ENCODE measurements at regions not wholly inside any gene's neighbourhood (a gene's known extent, or its start where the extent isn't known, plus 50 kb on each side); places are given as distances from the start of the nearest gene placed in this dataset.
A peak's percentile ranks its signal among the peaks of the same experiment; 100 is the strongest.
"Not testable (repeated sequence)": the region's sequence is repeated elsewhere in the genome, so short reads cannot be mapped to it uniquely, and the experiment has no call there.

DNA sequence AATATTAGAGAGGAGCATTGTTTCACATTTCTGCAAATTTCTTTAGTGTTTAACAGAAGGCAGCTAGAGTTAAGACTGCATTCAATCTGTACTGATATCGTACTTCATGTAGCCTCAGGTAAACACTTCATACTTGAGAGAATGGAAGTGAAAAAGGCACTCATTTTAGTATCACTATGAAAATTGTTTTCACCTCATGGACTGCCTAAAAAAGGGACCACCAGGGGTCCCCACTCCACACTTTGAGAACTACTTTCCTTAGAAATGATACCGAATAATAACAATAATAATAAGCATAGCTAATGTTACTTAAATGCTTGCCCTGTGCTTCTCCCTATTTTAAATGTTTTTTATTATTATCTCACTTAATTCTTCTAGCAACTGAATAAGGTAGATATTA is 95.1 kb downstream of the BLID start:
- DNase-seq: no peak

DNA sequence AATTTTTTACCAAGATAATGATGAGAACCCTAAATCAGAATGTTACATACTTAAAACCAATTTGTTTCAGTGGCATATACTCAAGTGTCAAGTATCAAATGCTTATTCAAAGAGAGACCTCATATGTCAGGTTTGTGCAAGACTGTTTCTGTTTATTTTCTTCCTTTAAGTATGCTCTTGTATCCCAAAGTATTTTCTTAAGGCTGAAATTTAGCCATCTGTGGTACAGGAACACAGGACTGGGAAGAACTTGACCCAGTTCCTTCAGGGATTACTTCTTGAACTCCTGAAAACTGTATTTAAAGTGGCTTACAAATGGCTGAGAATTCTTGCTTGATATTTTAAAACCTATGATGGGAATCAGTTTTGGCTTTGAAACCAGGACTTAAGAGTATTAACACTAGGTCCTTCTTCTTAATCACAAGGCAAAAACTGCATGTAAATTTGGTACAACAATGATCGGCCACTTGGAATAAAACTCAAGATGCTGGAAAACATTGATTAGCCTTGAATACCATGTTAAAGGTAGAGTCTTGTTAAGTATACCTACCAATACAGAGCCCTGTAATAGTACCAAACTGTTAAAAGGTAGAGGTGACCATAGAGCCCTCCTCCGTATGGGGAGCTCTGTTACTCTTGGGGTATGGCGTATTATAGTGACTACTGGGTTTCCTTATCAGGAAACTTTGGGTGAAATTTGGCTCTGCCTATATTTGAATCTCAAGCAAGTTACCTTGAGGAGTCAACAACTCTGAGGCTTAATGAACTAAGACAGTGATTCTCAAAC is 95.9 kb downstream of the BLID start:
- no peak for DNase-seq

DNA sequence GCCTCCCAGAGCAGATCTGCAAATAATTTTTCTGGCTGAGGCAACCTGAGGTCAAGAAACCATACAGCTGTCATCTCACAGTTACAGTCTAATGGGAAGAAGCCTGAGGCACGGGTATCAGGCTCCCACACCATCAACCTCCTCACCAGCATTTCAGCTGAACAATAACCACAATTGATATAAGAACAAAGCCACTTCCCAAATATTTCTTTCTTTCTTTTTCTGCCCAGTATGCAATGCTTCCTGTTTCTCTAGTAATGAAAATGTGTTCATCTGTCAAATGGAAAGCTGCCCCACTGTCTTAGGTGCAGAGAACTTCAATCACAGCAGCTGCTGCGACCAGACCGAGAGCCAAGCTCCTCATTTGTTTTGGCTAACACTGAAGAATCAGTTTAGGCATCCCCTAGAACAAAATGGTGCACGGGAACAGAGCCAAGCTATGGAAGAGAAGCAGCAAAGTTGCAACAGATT is 108.4 kb downstream of the BLID start:
- no peak for DNase-seq

DNA sequence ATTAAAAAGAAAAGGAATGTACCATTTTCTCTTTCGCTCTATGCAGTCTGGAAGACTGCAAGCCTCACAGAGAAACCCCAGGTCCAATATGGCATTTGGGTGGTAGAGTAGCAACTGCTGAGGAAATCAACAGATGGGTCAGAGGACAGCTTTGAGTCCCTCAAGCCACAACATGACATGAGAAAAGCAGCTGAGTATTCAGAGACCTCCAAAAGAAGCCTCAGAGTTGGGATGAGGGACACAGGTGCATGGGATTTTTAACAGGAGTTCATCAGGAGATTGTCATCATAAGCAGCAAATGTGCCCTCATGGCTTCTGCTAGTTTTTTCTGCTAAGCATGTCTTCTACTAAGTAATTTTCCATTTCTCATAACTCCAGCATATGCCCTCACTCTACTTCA is 111.6 kb downstream of the BLID start:
- DNase-seq: no peak

DNA sequence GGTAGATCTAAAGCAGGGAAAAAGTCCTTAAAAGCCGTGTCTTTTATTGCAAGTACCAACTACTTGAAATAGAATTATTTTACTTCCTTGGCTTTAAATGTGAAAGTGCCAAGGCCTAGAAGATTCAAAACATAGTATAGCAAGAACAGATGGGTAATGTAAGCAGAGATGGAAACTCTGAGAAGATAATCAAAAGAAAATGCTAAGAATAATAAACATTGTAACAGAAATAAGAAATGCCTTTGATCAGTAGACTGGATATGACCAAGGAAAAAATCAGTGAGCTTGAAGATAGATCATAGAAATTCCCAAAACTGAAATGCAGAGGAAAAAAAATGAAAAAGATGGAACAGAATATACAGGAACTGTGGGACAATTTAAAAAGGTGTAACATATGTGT is 113.1 kb downstream of the BLID start:
- DNase-seq: no peak

DNA sequence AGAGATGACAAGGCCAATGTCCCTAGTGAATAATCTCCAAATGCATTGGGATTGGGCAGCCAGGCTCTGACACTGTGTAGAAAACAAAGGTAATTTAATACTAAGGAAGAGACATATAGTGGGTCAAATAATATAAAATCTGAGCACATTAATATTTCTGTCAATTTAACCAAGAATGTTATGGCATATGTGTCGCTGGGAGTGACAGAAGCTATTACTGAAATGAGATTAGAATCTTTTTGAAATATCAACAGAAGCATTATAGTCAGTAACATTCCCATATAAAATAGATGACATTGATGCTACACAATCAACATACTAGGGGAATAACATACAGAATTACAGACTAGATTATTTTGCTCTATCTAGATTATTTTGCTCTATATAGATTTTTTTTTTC is 114.0 kb downstream of the BLID start:
- no peak for DNase-seq

DNA sequence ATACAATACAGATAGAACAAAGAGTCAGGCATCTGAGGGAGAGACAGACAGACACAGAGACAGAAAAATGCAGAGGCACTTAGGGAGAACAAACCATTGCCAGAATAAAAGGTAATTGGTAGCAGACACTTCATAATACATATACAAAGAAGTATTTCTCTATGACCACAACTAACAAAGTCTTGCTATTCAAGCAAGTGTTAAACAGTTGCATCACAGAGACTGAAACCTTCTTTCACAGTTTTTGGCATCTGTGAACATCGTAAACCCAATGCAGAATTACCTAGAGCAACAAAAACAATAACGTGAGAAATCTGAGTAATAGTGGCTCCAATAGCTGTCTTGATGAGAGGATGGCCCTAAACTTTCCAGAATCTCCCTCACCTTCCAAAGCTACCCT is 116.4 kb downstream of the BLID start:
- DNase-seq: no peak

DNA sequence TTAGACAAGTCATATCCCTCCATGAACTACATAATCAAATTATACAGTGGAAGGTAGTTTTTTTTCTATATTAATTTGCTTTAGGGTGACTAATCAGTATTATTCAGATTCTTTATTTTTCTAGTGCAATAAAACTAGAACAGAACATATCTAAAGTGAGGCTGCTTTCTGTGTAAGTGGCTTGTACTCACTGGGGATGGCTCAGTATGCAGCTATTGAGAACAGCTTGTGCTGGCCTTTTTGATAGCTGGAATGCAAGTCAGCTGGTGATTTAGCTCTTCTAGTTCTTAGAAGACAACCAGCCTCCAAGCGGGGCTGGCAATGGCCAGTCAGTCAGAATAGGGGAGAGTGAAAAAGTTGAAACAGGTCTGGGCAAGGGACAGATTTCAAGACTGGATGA is 119.4 kb downstream of the BLID start:
- no peak for DNase-seq

DNA sequence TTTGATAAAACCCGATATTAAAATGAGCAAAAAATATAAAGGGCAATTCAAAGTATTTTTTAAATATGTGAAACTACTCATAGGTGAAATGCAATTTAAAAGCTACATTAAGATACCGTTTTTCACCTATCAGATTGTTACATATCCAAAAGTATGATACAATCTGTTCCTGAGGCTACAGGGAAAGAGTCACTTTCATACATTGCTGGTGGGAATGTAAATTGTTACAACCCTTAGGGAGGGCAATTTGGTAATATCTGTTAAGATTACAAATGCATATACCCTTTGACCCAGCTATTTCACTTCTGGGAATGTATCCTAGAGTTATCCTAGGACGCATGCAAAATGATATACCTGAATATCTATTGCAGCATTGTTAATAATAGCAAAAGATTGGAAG is 132.1 kb downstream of the BLID start:
- no peak for DNase-seq

DNA sequence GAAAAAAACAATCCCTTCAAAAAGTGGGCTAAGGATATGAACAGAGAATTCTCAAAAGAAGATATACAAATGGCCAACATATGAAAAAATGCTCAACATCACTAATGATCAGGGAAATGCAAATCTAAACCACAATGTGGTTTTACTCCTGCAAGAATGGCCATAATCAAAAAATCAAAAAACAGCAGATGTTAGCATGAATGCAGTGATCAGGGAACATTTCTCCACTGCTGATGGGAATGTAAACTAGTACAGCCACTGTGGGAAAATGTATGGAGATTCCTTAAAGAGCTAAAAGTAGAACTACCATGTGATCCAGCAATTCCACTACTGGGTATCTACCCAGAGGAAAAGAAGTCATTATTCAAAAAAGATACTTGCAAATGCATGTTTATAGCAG is 138.1 kb downstream of the BLID start:
- not testable (repeated sequence) for DNase-seq

DNA sequence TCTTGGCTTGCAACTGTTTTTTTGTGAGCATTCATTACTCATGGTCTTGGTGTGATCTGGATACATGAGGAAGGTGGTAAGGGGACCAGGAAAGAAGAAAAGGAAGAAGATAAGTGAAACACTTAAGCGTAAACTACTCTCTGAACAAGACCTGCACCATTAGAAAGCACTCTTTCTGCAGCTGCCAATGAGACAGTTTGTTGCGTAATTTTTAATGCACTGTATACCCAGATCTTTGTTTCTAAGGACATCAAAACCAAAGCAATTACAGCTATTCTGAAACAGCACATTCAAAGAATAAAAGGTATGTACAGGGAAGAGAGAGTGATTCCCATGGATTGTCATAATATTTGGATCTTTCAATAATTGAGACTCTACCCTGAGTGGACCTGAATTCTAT is 147.4 kb downstream of the BLID start:
- no peak for DNase-seq

DNA sequence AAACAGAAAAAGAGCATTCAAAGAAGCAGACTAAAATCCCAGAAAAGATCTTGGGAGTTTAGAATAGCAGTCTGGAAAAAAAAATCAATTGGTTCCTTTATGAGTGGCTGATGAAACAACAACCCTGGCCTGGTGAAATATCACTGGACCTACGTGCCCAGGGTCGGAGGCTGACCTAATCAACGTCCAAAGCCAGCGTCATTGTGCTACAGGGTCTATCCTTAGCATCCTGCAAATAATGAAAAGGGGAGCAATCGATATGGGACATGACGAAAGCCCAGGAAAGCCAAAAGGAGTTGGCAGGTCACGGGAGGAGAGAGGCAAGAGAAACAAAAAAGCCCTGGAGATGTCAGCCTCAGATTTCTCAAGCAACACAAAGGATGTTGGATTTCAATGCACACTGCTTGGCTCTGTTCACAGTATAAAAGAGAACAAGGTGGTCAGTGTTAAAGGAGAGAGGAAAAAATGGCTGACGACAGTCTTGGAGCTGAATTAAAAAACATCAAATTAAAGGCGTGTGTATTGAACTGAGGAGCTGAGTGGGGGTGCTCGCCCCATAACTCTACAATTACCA is 148.8 kb downstream of the BLID start:
- DNase-seq: peak in 4 of 14 donors; percentile 17 to 45 (median 30)

DNA sequence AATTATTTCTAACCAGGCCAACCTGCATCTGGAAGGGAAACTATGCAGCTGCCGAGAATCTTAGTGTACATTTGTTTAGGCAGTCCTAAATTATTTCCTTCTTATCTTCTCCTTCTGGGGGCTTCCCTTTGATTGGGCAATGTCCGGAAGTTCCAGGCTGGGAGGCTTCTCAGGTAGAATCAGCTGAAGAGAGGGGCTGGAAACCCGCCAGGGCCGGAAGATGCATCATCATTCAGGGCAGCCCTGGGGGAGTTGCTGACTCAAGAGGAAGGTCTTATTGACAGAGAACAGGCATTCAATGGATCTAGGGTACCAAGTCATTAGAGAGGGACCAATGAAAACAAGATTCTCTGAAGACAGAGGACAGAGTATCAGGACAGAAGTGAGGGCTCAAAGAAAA is 150.7 kb downstream of the BLID start:
- no peak for DNase-seq

DNA sequence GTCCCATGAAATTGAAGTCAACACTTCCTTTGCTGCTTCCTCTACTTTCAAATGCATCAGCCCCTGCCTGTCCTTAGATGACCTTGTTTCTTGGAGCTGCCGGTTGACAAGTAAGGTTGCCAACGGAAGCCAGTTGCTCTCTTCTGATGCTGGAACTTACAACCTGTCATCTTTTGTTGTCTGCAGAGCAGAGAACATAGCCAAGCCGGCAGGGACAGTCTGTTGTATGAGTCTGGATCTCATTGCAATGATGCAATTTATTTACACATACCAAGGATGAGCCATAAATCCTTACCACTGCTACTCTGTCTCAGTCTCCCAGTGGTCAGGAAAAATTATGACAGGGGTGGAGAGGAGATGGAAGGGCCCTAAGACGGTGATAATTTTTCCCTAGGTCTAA is 151.4 kb downstream of the BLID start:
- DNase-seq: no peak

DNA sequence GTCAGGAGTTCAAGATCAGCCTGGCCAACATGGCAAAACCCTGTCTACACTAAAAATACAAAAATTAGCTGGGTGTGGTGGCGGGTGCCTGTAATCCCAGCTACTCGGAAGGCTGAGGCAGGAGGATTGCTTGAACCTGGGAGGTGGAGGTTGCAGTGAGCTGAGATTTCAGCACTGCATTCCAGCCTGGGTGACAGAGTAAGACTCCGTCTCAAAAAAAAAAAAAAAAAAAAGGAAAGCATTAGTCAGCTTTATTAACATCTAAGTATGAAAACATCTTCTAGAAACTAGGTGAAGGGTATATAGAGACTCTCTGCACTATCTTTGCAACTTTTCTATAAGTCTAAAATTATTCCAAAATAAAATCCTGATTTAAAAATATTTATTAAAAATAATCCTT is 152.2 kb downstream of the BLID start:
- DNase-seq: not testable (repeated sequence)

DNA sequence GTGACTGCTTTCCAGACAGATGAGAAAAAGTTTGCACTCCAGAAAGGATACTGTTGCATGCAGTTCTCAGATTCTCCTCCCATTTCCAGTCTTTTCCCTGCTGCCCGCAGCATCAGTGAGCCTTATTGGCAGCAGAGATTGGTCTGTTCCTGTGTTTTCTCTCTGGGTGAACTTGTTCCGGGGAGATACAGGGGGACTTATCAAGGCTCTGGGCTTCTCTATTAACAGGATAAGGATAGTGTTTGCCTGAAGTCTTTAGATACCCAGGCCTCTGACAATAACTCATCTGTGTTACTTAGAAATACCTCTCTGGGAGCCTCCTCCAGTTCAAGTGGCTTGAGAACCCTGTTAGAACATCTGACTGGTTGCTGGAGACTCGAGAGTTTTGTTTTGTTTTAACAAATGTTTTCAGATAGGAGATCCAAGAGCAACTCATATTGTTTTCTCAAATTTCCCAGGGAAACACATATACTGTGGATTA is 154.7 kb downstream of the BLID start:
- no peak for DNase-seq

DNA sequence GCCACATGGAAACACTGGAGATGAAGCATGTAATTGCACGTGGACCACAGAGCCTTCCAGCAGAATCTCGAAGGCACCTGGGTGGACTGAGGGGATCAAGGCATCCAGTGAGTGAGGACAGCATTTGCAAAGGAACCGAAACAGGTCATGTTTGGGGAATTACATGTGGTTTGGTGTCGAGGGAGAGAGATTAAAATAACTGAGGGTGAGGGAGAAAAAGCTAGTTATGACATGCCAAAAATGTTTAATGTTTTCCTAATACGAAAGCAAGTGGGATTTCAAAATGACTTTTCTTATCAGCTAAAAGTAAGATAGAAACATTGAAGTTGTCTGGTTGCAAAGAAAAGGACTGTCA is 157.1 kb downstream of the BLID start:
- no peak for DNase-seq

DNA sequence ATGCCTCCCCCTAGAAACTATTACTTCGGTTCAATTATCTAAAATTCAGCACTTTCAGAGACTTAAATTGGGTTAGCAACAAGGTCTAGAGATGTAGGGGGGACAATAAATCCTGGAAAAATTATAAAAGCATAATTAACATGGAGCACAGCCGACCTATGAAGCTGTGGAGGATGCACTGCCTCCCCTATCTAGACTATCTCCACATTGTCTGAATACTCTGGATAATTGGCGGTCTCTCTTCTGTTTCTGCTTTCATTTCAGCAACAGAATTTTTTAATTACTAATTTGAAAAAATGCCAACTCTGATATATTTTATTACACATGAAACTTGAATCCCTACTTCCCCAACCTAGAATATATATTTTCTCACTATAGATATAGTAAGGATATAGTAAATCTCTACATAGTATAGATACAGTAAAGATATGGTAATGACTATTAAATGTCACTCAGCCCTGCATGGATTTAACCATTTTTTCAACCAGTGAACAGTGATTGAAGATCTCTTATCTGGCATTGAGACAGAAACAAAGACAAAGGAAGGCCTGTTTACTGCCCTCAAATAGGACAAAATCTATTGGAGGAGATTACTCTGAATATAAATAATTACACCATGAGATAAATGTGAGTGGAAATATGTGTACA is 157.6 kb downstream of the BLID start:
- DNase-seq: no peak

DNA sequence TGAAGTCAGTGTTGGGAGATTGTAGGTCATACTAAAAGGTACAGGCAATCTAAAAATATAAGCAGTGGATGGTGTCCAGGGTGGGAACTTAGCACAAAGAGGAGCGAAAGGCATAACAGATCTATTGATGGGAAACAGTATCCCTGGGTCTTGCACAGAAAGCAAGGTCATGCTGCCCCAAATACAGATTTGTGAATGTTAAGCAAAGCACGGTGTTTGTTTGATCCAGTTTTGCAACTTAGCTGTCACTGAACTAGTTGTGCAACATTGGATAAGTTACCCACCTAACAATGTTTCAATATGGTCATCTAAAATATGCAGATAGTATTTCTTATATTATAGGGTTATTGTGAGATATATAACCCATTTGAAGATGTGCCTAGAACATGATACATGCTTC is 162.9 kb downstream of the BLID start:
- DNase-seq: no peak

DNA sequence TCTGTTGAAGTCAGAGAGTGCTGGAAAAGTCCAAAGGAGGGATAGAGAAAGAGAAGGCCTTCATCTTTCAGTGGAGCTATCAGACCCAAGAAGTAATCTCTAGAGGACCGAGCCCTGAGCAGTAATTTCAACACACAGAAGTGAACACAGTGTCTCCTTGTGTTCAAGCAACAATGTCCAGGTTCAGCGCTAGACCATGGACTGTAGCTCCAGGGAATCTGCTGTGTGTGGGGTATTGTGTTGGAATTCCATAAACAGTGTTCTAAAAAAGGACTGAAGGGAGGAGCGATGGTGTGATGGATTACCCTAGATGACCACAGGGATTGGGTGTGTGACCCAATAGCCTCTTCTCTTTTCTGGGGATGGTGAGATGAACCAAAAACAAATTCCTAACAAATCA is 165.9 kb downstream of the BLID start:
- no peak for DNase-seq

DNA sequence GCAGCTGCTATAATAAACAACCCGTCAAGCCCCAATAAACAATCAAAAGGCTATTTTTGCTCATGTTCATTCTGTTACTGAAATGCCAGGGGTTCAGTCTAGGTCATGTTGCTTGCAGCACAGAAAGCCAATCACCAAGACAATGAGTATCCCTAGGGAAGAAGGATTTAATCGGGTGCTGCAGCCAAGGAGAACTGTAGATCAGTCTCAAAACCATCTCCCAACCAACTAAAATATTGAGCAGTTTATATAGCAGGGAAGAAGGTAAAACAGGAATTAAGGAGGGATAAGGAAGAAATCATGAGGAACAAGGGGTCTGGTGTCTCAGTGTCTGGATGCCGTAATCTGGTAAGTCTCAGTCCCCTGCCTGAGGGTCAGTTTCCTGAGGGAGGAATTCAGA is 169.5 kb downstream of the BLID start:
- DNase-seq: no peak

DNA sequence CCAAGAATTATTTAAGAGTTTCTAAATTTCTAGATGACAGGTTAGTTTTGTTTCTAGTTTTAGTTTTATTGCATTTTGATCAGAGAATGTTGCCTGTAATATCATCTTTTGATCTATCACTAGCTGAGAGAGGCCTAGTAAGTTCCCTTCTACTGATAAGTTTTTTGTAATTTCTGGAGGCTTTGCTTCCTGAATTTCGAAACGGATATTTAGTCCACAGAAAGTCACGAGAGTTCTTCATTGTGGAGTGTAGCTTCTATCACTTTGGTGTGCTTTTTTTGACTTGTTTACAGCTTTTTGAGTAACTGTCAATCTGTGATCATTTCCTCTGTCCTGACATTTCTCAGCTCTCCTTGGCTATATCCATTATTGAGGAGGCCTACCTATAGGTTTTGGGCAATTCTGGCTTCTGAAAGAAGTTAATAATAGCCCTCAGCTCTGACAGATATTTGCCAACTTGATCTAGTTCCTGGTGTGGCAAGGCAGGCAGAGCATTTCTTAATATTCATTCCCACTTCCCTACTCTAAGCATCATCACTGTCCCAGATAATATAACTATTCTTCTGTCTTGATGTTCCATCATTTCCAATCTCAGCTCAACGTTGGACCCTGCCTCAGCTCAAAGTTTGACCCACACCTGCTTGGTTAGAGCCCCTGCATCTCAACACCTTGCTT is 171.3 kb downstream of the BLID start:
- no peak for DNase-seq

DNA sequence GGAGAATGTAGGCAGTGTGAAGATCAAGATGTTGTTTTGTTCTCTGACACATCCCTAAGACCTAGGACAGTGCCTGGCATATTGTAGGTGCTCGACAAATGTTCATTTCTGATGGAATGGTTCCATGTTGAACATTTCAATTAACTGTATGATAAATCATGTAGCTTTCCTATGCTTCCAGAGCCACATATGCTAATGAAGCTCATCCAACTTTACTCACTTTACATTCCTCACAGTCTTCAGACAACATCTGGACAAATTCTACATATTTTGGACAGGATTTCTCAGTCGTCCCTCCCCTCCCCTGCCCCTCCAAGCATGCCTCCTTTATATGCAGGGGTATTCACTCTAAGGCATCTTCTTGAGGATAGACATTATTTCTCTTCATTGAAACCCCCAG is 177.9 kb downstream of the BLID start:
- DNase-seq: no peak
